ENCODE measurements at regions not wholly inside any gene's neighbourhood (a gene's known extent, or its start where the extent isn't known, plus 50 kb on each side); places are given as distances from the start of the nearest gene placed in this dataset.

DNA sequence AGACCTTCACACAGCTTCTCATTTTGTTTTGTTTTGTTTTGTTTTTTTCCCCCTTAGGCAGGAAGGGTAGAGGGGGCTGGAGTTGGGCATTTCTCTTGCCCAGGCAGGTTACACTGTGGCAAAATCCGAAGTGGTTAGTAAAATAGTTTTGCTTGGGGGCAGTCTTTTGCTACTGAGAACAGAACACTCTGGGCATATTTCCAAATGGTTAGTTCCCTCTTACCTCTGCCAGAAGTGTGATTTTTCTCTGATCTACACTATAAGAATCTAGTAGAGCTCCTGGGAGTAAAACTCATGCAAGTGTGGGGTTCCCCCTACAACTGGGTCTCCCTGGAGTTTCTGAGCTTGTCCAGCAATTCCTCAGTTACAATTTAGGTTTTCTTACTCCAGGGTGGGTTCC is 61.7 kb downstream of the NPS start:
- Histone ChIP-seq H3K36me3 (replicated peaks) (no peaks in the 10 kb centered on the region), H3K4me3 (ENCODE audit: low read depth, low read length) (no peak overlapping the region), H3K27me3 (replicated peaks) (no peaks in the 10 kb centered on the region), H3K27ac (no peak overlapping the region)
- no peak for DNase-seq
- TF ChIP-seq, protein P1, sequence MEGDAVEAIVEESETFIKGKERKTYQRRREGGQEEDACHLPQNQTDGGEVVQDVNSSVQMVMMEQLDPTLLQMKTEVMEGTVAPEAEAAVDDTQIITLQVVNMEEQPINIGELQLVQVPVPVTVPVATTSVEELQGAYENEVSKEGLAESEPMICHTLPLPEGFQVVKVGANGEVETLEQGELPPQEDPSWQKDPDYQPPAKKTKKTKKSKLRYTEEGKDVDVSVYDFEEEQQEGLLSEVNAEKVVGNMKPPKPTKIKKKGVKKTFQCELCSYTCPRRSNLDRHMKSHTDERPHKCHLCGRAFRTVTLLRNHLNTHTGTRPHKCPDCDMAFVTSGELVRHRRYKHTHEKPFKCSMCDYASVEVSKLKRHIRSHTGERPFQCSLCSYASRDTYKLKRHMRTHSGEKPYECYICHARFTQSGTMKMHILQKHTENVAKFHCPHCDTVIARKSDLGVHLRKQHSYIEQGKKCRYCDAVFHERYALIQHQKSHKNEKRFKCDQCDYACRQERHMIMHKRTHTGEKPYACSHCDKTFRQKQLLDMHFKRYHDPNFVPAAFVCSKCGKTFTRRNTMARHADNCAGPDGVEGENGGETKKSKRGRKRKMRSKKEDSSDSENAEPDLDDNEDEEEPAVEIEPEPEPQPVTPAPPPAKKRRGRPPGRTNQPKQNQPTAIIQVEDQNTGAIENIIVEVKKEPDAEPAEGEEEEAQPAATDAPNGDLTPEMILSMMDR (IDR thresholded peaks at IDR 0.05; ENCODE audit: low read depth, low read length, missing control alignments) = no peak
- in situ Hi-C loops (cut with HindIII; ENCODE audit: low pct_ligation_motif_present, low sequenced_read_pairs) = no loop called here

DNA sequence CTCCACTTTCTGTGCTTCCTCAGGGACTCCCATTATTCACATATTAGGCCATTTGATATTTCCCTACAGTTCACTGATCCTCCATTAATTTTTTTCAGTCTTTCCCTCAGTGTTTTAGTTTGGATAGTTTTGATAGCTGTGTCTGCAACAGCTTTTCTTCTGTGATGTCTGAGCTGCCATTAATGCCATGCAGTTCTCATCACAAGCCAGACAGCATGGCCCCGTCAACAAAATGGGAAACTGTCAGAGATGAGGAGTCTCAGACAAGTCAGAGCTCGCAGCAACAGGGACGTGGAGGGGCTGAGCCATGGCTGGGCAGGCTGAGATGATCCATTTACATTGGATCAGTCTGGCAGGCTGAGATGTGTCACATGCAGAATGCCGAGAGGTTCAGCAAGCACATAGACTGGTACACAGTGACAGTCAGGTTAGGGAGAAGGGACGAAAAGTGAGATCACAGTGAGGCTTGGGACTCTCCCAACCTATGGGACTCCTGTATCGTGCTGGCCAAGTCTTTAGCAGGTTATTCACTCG is 65.4 kb downstream of the NPS start:
- in situ Hi-C loops (cut with HindIII; ENCODE audit: low pct_ligation_motif_present, low sequenced_read_pairs) = no loop called here
- Histone ChIP-seq H3K27ac (no peak overlapping the region), H3K4me3 (ENCODE audit: low read depth, low read length) (no peak overlapping the region), H3K27me3 (replicated peaks) (no peaks in the 10 kb centered on the region), H3K36me3 (replicated peaks) (no peaks in the 10 kb centered on the region)
- TF ChIP-seq, protein P1 (IDR thresholded peaks at IDR 0.05; ENCODE audit: low read depth, low read length, missing control alignments) = no peak
- DNase-seq = no peak

DNA sequence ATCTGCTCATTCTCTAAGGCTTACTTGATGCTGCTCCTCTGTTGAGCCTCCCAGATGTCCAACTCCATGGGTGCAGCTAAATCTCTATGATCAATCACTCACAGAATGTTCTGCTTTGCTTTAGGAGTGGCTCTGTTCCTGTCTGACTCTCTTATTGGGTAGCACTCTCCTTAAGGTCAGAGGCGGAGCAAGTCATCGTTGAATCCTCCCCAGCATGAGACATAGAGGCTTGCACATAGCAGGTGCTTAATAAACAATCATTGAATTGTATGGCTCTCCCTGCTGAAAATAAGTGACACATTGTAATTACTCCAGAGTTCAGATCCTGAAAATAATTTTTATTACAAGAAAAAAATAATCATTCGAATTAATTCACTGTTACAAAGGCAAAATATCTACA is 69.7 kb downstream of the NPS start:
- no peak overlapping the region for H3K4me3 ChIP-seq (ENCODE audit: low read depth, low read length)
- no peak for DNase-seq
- in situ Hi-C loops (cut with HindIII; ENCODE audit: low pct_ligation_motif_present, low sequenced_read_pairs) = no loop called here
- no peak overlapping the region for H3K27ac ChIP-seq
- H3K27me3 ChIP-seq (replicated peaks) = no peaks in the 10 kb centered on the region
- TF ChIP-seq, protein P1 (IDR thresholded peaks at IDR 0.05; ENCODE audit: low read depth, low read length, missing control alignments) = no peak
- H3K36me3 ChIP-seq (replicated peaks) = no peaks in the 10 kb centered on the region

DNA sequence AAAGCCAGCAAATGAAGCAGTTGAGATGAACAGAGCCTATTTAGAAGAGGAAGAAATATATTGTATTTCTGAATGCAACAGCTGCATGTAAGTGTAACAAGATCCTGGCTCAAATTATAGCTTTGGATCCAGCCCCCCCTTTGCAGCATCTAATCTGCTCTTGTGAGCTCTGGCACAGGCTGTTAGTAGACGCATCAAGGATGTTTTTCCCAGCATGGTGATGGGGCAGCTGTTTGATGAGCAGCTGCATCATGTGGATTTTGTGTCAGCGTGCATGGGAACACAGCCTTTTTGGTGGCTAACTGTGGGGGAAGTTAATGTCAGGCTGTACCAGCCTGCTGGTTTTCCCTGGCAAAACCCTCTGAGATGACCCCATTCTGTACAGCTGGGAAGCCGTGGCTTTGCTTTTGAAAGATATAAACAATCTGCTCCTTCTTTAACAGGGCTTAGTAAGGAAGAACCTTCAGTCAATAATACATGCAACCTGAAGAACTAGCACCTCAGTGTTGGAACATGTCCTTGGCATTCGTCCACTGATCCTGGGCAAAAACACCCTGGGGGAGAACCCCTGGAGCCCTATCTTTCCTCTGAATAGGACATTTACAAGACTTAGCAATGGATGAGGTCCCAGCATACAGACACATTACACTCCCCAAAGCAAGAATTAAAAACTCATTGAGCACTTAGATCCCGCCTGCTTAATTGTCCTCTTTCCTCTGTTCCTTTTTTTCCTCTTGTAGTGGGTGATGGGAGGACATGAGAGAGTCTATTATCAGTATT is 70.6 kb downstream of the NPS start:
- no peak overlapping the region for H3K27ac ChIP-seq
- H3K27me3 ChIP-seq (replicated peaks) = no peaks in the 10 kb centered on the region
- TF ChIP-seq, protein P1 (IDR thresholded peaks at IDR 0.05; ENCODE audit: low read depth, low read length, missing control alignments) = no peak
- in situ Hi-C loops (cut with HindIII; ENCODE audit: low pct_ligation_motif_present, low sequenced_read_pairs) = no loop called here
- no peak for DNase-seq
- no peak overlapping the region for H3K4me3 ChIP-seq (ENCODE audit: low read depth, low read length)
- H3K36me3 ChIP-seq (replicated peaks) = no peaks in the 10 kb centered on the region

DNA sequence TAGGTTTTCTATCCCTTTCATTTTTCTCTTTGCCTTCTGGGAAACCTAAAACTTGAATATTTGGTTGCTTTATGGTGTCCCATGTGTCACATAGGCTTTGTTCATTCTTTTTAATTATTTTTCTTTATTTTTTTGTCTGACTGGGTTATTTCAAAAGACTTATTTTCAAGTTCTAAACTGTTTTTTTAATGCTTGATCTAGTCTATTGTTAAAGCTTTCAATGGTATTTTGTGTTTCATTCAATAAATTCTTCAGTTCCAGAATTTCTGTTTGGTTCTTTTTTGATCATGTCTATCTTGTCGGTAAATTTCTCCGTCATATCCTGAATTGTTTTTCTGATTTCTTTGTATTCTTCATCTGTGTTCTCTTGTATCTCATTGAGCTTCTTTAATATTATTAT is 86.8 kb downstream of the NPS start:
- no peak for DNase-seq
- no peaks in the 10 kb centered on the region for H3K36me3 ChIP-seq (replicated peaks)
- H3K4me3 ChIP-seq (ENCODE audit: low read depth, low read length) = no peak overlapping the region
- in situ Hi-C loops (cut with HindIII; ENCODE audit: low pct_ligation_motif_present, low sequenced_read_pairs) = no loop called here
- no peak overlapping the region for H3K27ac ChIP-seq
- H3K27me3 ChIP-seq (replicated peaks) = no peaks in the 10 kb centered on the region
- TF ChIP-seq, protein P1 (IDR thresholded peaks at IDR 0.05; ENCODE audit: low read depth, low read length, missing control alignments) = no peak
